ENCODE measurements at regions not wholly inside any gene's neighbourhood (a gene's known extent, or its start where the extent isn't known, plus 50 kb on each side); places are given as distances from the start of the nearest gene placed in this dataset.

DNA sequence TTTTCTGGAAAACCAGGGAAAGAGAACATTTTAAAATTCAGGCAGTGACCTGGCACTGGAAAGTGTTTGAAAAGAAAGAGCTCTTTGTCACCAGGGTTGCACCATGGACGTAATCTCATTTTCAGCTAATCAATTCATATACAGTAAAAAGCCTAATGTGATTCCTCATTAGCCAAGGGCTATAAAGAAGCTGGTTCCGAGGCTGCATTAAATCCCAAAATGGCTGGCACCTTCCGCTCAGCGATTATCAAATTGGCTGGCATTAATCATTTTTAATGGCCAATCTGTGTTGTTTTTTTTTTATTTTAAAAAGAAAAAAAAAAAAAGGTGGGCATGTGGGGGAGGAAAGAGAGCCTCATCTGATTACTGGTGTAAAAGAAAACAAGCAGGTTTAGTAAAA is 341.4 kb downstream of the RAB28 start:
- no peak overlapping the region for H3K4me3 Mint-ChIP-seq
- no peak overlapping the region for H3K27ac Mint-ChIP-seq
- no peaks in the 10 kb centered on the region for H3K27me3 Mint-ChIP-seq (ENCODE audit: low read depth)
- H3K36me3 Mint-ChIP-seq (ENCODE audit: low read depth): no peaks in the 10 kb centered on the region
- ChIA-PET POLR2A (no interaction called here), CTCF (no interaction called here)
- no peaks in the 10 kb centered on the region for H3K9me3 Mint-ChIP-seq (ENCODE audit: insufficient read depth)
- no peak for DNase-seq
- no peaks in the 10 kb centered on the region for H3K4me1 Mint-ChIP-seq (ENCODE audit: low read depth)
- no peak for ATAC-seq

DNA sequence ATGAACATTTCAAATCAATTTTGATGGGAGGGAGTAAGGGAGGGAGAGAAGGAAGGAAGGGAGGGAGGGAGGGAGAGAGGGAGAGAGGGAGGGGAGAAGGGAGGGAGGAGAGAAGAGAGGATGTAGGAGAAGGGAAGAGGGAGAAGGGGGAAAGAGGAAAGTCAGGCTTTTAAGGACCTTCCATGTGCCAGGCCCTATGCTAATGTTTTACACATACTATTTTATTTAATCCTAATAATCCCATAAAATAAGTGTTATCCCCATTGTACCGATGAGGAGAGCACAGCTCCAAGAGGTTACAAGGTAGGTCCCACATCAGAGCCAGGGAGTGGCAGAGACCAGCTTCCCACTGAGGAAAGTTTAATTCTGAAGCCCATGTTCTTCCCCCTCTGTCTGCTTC is 341.9 kb downstream of the RAB28 start:
- CTCF ChIA-PET: no interaction called here
- POLR2A ChIA-PET: no interaction called here
- no peak overlapping the region for H3K27ac Mint-ChIP-seq
- no peaks in the 10 kb centered on the region for H3K9me3 Mint-ChIP-seq (ENCODE audit: insufficient read depth)
- H3K4me1 Mint-ChIP-seq (ENCODE audit: low read depth): no peaks in the 10 kb centered on the region
- H3K36me3 Mint-ChIP-seq (ENCODE audit: low read depth): no peaks in the 10 kb centered on the region
- no peak overlapping the region for H3K4me3 Mint-ChIP-seq
- no peak for ATAC-seq
- no peak for DNase-seq
- no peaks in the 10 kb centered on the region for H3K27me3 Mint-ChIP-seq (ENCODE audit: low read depth)

DNA sequence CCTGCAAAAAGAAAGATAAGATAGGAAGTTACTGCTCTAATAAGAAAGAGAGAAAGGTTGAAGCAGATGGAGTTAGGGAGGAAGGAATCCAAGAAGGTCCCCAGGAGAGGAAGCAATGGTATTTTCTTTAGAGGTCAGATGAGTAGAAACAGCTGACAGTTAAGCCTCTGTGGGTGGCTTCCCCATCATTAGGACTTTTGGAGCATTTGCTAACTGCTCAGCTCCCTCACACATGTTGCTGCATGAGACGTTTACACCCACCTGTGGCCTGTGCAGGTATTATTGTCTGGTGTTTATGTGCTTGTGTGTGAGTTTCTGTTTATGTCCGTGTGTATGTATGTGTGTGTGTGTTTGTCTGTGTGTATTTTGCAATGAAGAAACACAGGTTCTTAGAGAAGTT is 346.8 kb downstream of the RAB28 start:
- DNase-seq (no peak), ATAC-seq (no peak)
- Mint-ChIP-seq H3K36me3 (ENCODE audit: low read depth) (no peaks in the 10 kb centered on the region), H3K9me3 (ENCODE audit: insufficient read depth) (no peaks in the 10 kb centered on the region), H3K4me3 (no peak overlapping the region), H3K27ac (no peak overlapping the region), H3K4me1 (ENCODE audit: low read depth) (no peaks in the 10 kb centered on the region), H3K27me3 (ENCODE audit: low read depth) (no peaks in the 10 kb centered on the region)
- POLR2A ChIA-PET: no interaction called here
- CTCF ChIA-PET: no interaction called here

DNA sequence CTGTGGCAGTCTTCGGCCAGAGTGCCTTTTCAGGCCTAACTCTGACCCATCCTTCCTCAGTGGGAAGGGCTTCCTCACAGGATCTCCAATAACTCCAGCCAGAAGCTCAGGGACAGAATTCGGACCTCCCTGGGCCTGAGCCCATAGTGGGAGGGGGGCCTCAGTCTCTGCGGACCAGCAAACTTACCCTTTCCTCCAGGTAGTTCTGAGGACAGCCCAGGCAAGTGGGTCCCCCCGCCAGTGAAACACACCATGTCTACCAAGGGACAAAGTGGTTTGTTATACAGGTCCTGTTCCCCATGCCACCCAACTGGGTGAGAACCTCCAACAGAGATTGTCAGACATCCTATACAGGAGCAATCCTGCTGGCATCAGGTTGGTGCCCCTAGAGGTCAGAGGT is 350.4 kb downstream of the RAB28 start:
- CTCF ChIA-PET: no interaction called here
- ATAC-seq (no peak), DNase-seq (no peak)
- no peaks in the 10 kb centered on the region for H3K4me1 Mint-ChIP-seq (ENCODE audit: low read depth)
- no peak overlapping the region for H3K4me3 Mint-ChIP-seq
- H3K9me3 Mint-ChIP-seq (ENCODE audit: insufficient read depth): peaks cover 4% of the 10 kb centered on the region
- POLR2A ChIA-PET: no interaction called here
- H3K27ac Mint-ChIP-seq: no peak overlapping the region
- H3K36me3 Mint-ChIP-seq (ENCODE audit: low read depth): no peaks in the 10 kb centered on the region
- H3K27me3 Mint-ChIP-seq (ENCODE audit: low read depth): no peaks in the 10 kb centered on the region

DNA sequence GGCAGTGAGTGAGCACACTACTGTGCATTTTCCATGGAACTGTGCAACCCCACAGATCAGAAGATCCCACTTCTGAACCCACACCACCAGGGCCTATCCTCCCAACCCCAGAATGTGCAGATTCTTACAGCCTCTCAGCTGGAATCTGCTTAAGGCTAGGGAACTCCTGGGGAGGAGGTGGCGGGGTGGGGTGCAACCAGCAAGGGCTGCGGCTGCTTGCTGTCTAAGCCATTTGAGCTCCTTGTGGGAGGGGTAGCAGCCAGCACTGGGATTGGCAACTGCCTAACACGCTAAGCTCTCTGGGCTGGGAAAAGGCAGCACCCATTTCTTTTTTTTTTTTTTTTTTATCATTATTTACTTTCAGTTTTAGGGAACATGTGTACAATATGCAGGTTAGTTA is 353.3 kb downstream of the RAB28 start:
- no peak for ATAC-seq
- H3K27me3 Mint-ChIP-seq (ENCODE audit: low read depth): no peaks in the 10 kb centered on the region
- H3K4me1 Mint-ChIP-seq (ENCODE audit: low read depth): no peaks in the 10 kb centered on the region
- ChIA-PET CTCF (no interaction called here), POLR2A (no interaction called here)
- no peaks in the 10 kb centered on the region for H3K36me3 Mint-ChIP-seq (ENCODE audit: low read depth)
- H3K4me3 Mint-ChIP-seq: no peak overlapping the region
- DNase-seq: no peak
- H3K27ac Mint-ChIP-seq: no peak overlapping the region
- peaks cover 4% of the 10 kb centered on the region for H3K9me3 Mint-ChIP-seq (ENCODE audit: insufficient read depth)

DNA sequence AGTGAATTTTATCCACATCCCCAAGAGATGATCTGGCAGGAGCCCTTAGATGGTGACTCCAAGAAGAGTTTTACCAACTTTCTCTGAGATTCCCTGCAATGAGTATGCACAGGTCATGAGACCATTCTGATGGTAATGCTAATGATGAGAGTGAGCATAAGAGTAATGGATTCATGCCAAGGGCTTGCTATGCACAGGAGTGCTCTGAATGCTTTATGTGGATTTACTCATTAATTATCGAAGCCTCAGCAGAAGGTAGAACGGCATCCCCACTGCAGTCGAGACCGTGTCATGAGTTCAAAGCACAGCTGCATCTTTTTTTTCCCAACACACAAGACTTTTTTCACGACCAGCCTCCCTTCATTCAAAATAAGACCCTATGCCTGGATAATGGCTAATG is 355.0 kb downstream of the RAB28 start:
- no peaks in the 10 kb centered on the region for H3K27me3 Mint-ChIP-seq (ENCODE audit: low read depth)
- H3K27ac Mint-ChIP-seq: no peak overlapping the region
- ATAC-seq (no peak), DNase-seq (no peak)
- H3K36me3 Mint-ChIP-seq (ENCODE audit: low read depth): no peaks in the 10 kb centered on the region
- ChIA-PET CTCF (no interaction called here), POLR2A (no interaction called here)
- no peaks in the 10 kb centered on the region for H3K4me1 Mint-ChIP-seq (ENCODE audit: low read depth)
- H3K4me3 Mint-ChIP-seq: no peak overlapping the region
- H3K9me3 Mint-ChIP-seq (ENCODE audit: insufficient read depth): peaks cover 4% of the 10 kb centered on the region

DNA sequence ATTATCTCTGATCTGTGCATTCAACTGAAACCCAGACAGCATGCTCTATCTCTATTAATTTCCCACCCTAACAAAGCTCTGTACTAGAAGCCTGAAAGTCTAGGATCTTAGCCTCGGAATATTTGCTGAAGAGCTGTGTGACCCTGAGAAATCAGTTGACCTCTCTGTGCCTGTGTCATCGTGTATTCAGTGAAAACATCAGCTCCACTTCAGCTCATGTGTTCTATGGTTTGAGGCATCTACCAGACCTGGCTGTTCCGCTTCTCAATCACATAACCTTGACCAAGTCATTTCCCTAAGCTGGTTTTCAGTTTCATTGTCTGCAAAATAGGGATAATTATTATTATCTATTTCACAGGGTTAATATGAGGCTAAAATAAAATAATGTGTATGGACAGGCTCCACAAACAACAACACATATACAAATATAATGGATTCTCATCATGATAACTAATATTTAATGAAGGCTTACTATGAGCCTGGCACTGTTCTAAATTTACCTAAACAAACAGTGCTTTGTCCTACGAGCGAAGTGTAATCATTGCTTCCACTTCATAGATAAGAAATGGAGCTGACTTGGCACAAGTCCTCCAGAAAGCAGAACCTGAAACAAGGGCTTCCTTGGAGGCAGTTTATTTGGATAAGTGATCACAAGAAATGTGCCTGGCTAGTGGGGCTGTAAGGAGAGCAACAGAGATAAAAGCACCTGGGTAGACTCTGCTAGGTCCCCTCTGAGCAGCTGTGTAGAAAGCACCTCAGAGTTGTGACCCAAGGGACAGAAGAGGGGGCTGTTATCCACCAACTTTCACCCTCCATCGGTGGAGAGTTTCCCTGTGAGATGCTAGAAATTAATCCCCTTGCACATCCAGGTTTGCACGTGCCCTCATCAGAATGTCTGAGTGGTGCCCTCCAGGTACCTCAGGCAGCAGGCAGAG is 356.9 kb downstream of the RAB28 start:
- no peak for DNase-seq
- H3K27ac Mint-ChIP-seq: no peak overlapping the region
- no peaks in the 10 kb centered on the region for H3K36me3 Mint-ChIP-seq (ENCODE audit: low read depth)
- H3K4me3 Mint-ChIP-seq: no peak overlapping the region
- H3K27me3 Mint-ChIP-seq (ENCODE audit: low read depth): no peaks in the 10 kb centered on the region
- peaks cover 4% of the 10 kb centered on the region for H3K9me3 Mint-ChIP-seq (ENCODE audit: insufficient read depth)
- ATAC-seq: no peak
- POLR2A ChIA-PET: no interaction called here
- H3K4me1 Mint-ChIP-seq (ENCODE audit: low read depth): no peaks in the 10 kb centered on the region
- CTCF ChIA-PET: no interaction called here

DNA sequence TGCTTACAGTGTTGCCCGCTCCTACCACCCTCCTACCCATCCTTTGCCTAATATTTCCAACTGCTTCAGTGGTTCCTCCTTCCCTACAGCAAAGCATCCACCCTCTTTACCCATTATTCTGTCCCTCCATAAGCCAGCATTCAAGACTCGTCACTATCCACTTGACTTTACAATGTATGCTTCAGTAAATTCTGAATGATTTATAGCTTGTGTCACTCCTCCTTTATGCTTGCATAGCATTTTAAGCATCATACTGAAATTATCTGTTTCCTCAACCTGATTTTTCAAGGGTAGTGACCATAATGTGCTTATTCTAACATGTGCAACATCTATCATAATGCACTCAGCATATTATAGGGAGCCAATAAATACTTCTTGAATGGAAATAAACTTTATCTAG is 365.5 kb downstream of the RAB28 start:
- H3K9me3 Mint-ChIP-seq (ENCODE audit: insufficient read depth): no peaks in the 10 kb centered on the region
- DNase-seq: no peak
- CTCF ChIA-PET: no interaction called here
- H3K36me3 Mint-ChIP-seq (ENCODE audit: low read depth): no peaks in the 10 kb centered on the region
- POLR2A ChIA-PET: no interaction called here
- H3K4me1 Mint-ChIP-seq (ENCODE audit: low read depth): no peaks in the 10 kb centered on the region
- ATAC-seq: no peak
- H3K27me3 Mint-ChIP-seq (ENCODE audit: low read depth): no peaks in the 10 kb centered on the region
- no peak overlapping the region for H3K27ac Mint-ChIP-seq
- H3K4me3 Mint-ChIP-seq: no peak overlapping the region

DNA sequence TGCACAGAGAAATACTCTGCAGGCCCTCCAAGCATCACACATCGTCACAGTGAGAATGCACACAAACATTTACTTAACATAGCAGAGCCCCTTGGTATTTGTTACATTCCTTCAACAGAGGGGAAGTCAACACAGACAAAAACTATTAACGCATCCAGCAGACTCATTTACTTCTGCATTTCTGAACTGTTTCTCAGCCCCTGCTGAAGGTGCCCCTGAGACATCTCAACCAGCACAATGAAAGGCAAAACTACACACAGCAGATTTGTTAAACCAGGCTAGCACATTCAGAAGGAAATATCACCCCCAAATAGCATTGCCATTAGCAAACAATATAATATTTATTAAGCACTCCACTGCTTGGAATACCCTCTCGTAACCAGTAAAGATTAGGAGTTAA is 367.0 kb downstream of the RAB28 start:
- no peak for DNase-seq
- H3K9me3 Mint-ChIP-seq (ENCODE audit: insufficient read depth): no peaks in the 10 kb centered on the region
- H3K27ac Mint-ChIP-seq: no peak overlapping the region
- H3K4me1 Mint-ChIP-seq (ENCODE audit: low read depth): no peaks in the 10 kb centered on the region
- ATAC-seq: no peak
- POLR2A ChIA-PET: no interaction called here
- no peak overlapping the region for H3K4me3 Mint-ChIP-seq
- H3K36me3 Mint-ChIP-seq (ENCODE audit: low read depth): no peaks in the 10 kb centered on the region
- CTCF ChIA-PET: no interaction called here
- H3K27me3 Mint-ChIP-seq (ENCODE audit: low read depth): no peaks in the 10 kb centered on the region

DNA sequence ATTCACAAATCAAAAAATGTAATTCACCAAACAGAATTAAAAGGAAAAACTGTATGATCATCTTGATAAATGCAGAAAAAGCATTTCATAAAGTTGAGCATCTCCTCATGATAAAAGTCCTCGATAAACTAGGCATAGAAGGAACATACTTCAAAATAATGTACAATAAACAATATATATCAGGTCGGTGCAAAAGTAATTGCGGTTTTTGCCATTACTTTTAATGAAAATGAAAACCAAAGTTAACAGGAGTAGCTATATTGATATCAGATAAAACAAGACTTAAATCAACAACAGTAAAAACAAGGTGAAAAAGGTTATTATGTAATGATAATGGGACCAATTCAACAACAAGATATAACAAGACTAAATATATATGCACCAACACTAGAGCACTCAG is 372.1 kb downstream of the RAB28 start:
- Mint-ChIP-seq H3K36me3 (ENCODE audit: low read depth) (no peaks in the 10 kb centered on the region), H3K4me1 (ENCODE audit: low read depth) (no peaks in the 10 kb centered on the region), H3K4me3 (no peak overlapping the region), H3K27ac (no peak overlapping the region), H3K27me3 (ENCODE audit: low read depth) (no peaks in the 10 kb centered on the region), H3K9me3 (ENCODE audit: insufficient read depth) (no peaks in the 10 kb centered on the region)
- POLR2A ChIA-PET: interaction anchor here (0.7 kb wide), 1 partner anchor 1280 kb away, joined by 3 read pairs; no protein-coding TSS in a partner anchor
- CTCF ChIA-PET: no interaction called here
- no peak for DNase-seq
- no peak for ATAC-seq

DNA sequence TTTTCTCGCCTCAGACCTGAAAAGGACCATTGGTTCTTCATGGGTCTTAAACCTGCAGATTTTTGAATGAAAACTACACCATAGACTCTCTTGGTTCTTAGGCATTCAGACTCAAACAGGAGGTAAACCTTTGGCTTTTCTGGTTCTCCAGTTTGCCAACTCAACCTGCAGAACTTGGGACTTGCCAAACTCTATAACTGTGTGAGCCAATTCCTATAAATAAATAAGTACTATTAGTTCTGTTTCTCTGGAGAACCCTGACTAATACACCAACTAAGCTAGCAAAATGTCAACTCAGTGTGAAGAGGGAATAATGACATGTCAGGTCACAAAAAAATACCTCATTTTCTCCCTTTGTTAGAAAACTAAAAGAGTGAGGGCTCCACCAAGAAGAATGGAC is 374.6 kb downstream of the RAB28 start:
- ChIA-PET POLR2A (no interaction called here), CTCF (no interaction called here)
- H3K36me3 Mint-ChIP-seq (ENCODE audit: low read depth): no peaks in the 10 kb centered on the region
- no peak overlapping the region for H3K4me3 Mint-ChIP-seq
- H3K27me3 Mint-ChIP-seq (ENCODE audit: low read depth): no peaks in the 10 kb centered on the region
- no peak for ATAC-seq
- no peak overlapping the region for H3K27ac Mint-ChIP-seq
- H3K4me1 Mint-ChIP-seq (ENCODE audit: low read depth): no peaks in the 10 kb centered on the region
- no peak for DNase-seq
- no peaks in the 10 kb centered on the region for H3K9me3 Mint-ChIP-seq (ENCODE audit: insufficient read depth)

DNA sequence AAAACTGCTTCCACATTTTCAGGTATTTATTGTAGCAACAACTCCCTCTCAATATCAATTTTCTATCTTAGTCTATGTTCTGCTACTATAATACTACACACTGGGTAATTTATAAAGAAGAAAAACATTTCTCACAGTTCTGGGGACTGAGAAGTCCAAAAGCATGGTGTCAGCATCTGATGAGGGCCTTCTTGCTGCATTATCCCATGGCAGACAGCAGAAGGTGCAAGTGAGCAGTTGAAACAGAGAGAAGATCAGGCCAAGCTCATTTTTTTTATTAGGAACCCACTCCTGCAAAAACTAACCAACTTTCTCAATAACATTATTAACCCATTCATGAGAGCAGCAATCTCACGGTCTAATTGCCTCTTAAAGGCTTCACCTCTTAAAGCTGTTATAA is 376.0 kb downstream of the RAB28 start:
- Mint-ChIP-seq H3K27ac (no peak overlapping the region), H3K27me3 (ENCODE audit: low read depth) (no peaks in the 10 kb centered on the region), H3K9me3 (ENCODE audit: insufficient read depth) (no peaks in the 10 kb centered on the region), H3K36me3 (ENCODE audit: low read depth) (no peaks in the 10 kb centered on the region), H3K4me3 (no peak overlapping the region), H3K4me1 (ENCODE audit: low read depth) (no peaks in the 10 kb centered on the region)
- ChIA-PET POLR2A (no interaction called here), CTCF (no interaction called here)
- no peak for DNase-seq
- ATAC-seq: no peak

DNA sequence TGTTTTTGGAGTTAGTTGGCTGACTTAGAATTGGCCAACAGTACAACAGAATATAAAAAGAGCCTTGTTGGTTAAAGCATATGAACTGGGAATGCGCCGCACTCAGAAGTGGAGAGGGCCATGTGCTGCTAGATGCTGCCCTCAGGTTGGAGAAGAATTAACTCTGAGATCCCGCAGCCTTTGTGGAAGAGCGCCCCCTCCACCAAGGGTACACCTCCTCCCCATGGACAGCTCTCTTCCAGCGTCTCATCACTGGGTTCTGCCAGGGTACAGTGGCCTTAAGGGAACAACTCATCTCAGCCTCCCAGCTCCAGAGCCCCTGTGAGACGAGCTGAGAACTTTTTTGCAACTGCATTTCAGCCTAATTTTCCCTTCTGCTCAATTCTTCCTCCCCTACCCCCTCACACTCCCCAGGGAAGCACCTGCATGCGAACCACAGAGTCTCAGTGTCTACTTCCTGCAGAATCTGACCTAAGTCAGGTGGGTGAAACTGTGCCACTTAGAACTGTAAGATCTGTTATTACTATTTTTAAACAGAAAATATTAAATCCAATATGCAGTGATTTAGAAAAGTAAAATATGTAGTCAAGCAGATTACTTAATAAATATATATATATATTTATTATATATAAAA is 380.6 kb downstream of the RAB28 start:
- Mint-ChIP-seq H3K27ac (no peak overlapping the region), H3K4me1 (ENCODE audit: low read depth) (no peaks in the 10 kb centered on the region), H3K27me3 (ENCODE audit: low read depth) (no peaks in the 10 kb centered on the region), H3K4me3 (no peak overlapping the region), H3K36me3 (ENCODE audit: low read depth) (no peaks in the 10 kb centered on the region), H3K9me3 (ENCODE audit: insufficient read depth) (no peaks in the 10 kb centered on the region)
- CTCF ChIA-PET: no interaction called here
- ATAC-seq: no peak
- no peak for DNase-seq
- POLR2A ChIA-PET: no interaction called here

All from activated CD8-positive, alpha-beta T cell treated with anti-CD3 and anti-CD28 coated beads, Interleukin-2, amount 10 ng/mL, durations not matched to agents 7 days and 5 days (primary cell).